ENCODE measurements at regions not wholly inside any gene's neighbourhood (a gene's known extent, or its start where the extent isn't known, plus 50 kb on each side); places are given as distances from the start of the nearest gene placed in this dataset.

DNA sequence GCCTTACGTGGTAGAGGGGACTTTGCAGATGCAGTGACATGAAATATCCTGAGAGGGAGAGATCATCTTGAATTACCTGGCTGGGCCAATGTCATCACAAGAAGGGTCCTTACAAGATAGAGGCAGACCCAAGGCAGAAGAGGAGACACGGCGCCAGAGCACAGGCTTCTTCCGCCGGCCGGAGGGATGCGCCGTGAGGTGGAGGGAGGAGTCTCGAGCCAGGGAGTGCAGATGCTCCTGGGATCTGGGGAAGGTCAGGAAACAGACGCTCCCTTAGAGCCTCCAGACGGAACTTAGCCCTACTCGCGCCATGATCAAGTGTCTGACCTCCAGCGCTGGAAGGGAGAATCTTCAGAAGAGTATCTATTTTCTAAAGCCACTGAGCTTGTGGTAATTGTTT lies 304.8 kb downstream of the GLRX3 start:
- Histone ChIP-seq H3K4me1 (ENCODE audit: control insufficient read depth in 5 of 5, insufficient read depth in 5 of 5, low read length in 5 of 5) (no peaks in the 10 kb centered on the region), H3K27me3 (ENCODE audit: control insufficient read depth in 3 of 3, insufficient read depth in 3 of 3, low read length in 2 of 3) (peaks cover 0 to 3% (median 2%) of the 10 kb centered on the region in 3 donors), H3K4me3 (no peak overlapping the region), H3K36me3 (ENCODE audit: control insufficient read depth in 4 of 4, insufficient read depth in 4 of 4, low read length in 4 of 4) (no peaks in the 10 kb centered on the region), H3K27ac (ENCODE audit: low read depth in 1 of 2, low read length in 1 of 2) (no peak overlapping the region), H3K9me3 (ENCODE audit: control insufficient read depth in 4 of 4, insufficient read depth in 3 of 4, low read length in 3 of 4) (no peaks in the 10 kb centered on the region), H3K9ac (ENCODE audit: insufficient read depth in 1 of 2, low read length in 2 of 2) (no peak overlapping the region)
- ATAC-seq (ENCODE audit: insufficient read depth, low FRiP score) (no peak), DNase-seq (no peak)
- TF ChIP-seq, protein P1, sequence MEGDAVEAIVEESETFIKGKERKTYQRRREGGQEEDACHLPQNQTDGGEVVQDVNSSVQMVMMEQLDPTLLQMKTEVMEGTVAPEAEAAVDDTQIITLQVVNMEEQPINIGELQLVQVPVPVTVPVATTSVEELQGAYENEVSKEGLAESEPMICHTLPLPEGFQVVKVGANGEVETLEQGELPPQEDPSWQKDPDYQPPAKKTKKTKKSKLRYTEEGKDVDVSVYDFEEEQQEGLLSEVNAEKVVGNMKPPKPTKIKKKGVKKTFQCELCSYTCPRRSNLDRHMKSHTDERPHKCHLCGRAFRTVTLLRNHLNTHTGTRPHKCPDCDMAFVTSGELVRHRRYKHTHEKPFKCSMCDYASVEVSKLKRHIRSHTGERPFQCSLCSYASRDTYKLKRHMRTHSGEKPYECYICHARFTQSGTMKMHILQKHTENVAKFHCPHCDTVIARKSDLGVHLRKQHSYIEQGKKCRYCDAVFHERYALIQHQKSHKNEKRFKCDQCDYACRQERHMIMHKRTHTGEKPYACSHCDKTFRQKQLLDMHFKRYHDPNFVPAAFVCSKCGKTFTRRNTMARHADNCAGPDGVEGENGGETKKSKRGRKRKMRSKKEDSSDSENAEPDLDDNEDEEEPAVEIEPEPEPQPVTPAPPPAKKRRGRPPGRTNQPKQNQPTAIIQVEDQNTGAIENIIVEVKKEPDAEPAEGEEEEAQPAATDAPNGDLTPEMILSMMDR (IDR thresholded peaks at IDR 0.05; ENCODE audit: control extremely low read depth, extremely low read depth): no peak
- 83 to 86% methylated on average over 14 of the region's 14 CpGs for WGBS, 2 donors

DNA sequence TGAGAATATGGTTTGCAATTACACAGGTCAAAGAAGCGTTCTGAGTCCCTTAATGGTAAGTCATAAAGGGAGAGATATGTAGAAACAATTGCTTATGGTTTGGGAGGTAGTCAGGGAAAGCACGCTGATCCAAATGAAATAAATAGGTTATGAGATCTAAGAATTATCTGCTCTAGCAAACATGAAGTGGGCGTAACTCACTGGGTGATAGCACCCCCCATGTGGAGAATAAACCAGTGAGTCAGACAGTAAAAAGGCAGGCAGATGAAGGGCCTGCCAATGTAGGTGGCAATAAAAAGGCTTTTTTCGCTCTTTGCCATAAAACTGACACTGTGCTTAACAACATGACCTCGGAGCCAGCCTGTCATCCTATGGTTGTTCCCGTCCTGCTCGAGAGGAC lies 306.9 kb downstream of the GLRX3 start:
- DNase-seq: no peak
- H3K27ac ChIP-seq (ENCODE audit: low read depth in 1 of 2, low read length in 1 of 2): no peak overlapping the region

DNA sequence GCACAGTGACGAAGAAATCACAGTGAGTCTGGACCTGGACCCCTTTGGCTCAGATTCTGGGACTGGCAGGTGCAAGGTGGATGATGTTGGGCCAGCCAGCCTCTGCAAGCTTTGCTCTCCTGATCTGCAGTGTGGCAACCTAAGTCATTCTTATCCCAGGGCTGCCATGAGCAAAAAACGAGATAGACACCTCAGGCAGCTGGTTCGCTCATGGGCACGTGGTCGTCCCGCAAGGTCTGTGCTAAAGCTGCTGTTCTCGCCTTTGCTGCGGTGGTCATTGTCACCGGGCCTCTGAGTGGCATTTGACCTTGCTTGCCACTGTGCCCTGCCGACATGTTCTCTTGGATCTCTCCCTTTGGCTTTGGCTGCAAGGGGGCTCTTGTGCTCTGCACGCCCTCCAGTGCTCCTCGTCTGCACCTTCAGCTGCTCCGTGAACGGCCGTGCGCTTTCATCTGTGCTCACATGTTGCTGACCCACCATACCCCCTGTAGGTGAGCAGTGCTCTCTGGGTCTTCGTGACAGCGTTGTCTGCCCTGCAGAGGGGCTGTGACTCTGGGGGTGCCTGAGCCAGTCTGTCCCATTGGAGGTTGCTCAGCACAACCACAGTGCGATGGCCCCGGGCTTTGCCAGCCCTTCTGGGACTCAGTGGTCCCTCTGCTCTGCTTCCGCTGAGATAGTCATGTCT lies 317.0 kb downstream of the GLRX3 start:
- Histone ChIP-seq H3K27ac (ENCODE audit: low read depth in 1 of 2, low read length in 1 of 2) (no peak overlapping the region), H3K9ac (ENCODE audit: insufficient read depth in 1 of 2, low read length in 2 of 2) (no peak overlapping the region), H3K4me1 (ENCODE audit: control insufficient read depth in 5 of 5, insufficient read depth in 5 of 5, low read length in 5 of 5) (no peaks in the 10 kb centered on the region), H3K4me3 (no peak overlapping the region), H3K27me3 (ENCODE audit: control insufficient read depth in 3 of 3, insufficient read depth in 3 of 3, low read length in 2 of 3) (peaks cover 0 to 3% (median 0%) of the 10 kb centered on the region in 3 donors), H3K9me3 (ENCODE audit: control insufficient read depth in 4 of 4, insufficient read depth in 3 of 4, low read length in 3 of 4) (no peaks in the 10 kb centered on the region), H3K36me3 (ENCODE audit: control insufficient read depth in 4 of 4, insufficient read depth in 4 of 4, low read length in 4 of 4) (no peaks in the 10 kb centered on the region)
- DNase-seq (no peak), ATAC-seq (ENCODE audit: insufficient read depth, low FRiP score) (no peak)
- TF ChIP-seq, protein P1 (IDR thresholded peaks at IDR 0.05; ENCODE audit: control extremely low read depth, extremely low read depth): no peak
- WGBS, 2 donors: 90 to 96% methylated on average over 21 of the region's 21 CpGs

More for the DNA sequence above, 306.9 kb downstream of the GLRX3 start:
- Histone ChIP-seq H3K27me3 (ENCODE audit: control insufficient read depth in 3 of 3, insufficient read depth in 3 of 3, low read length in 2 of 3) (peaks cover 0 to 3% (median 2%) of the 10 kb centered on the region in 3 donors), H3K9me3 (ENCODE audit: control insufficient read depth in 4 of 4, insufficient read depth in 3 of 4, low read length in 3 of 4) (no peaks in the 10 kb centered on the region), H3K36me3 (ENCODE audit: control insufficient read depth in 4 of 4, insufficient read depth in 4 of 4, low read length in 4 of 4) (no peaks in the 10 kb centered on the region), H3K4me1 (ENCODE audit: control insufficient read depth in 5 of 5, insufficient read depth in 5 of 5, low read length in 5 of 5) (no peaks in the 10 kb centered on the region), H3K4me3 (no peak overlapping the region), H3K9ac (ENCODE audit: insufficient read depth in 1 of 2, low read length in 2 of 2) (no peak overlapping the region)
- no peak for ATAC-seq (ENCODE audit: insufficient read depth, low FRiP score)
- TF ChIP-seq, protein P1 (IDR thresholded peaks at IDR 0.05; ENCODE audit: control extremely low read depth, extremely low read depth): no peak
- WGBS, 2 donors: 71 to 73% methylated on average over 7 of the region's 7 CpGs
